Thymus (tissue), 11 donors: ENCODE measurements at regions not wholly inside any gene's neighbourhood (a gene's known extent, or its start where the extent isn't known, plus 50 kb on each side); places are given as distances from the start of the nearest gene placed in this dataset.
"Not testable (repeated sequence)": the region's sequence is repeated elsewhere in the genome, so short reads cannot be mapped to it uniquely, and the experiment has no call there.

Source experiments
- DNase-seq, 9 donors: peaks; one replicate each; pipeline ENCODE4 v3.0.0-alpha.2; 2013; ENCODE audit warnings: low spot score in 9 of 9, low read depth in 6 of 9, missing footprints in 1 of 9
- H3K27ac ChIP-seq, 2 donors: one replicate each; pipeline ENCODE4 v1.5.1; 2013; ENCODE audit warnings: control low read depth in 1 of 2, low read depth in 1 of 2, low read length in 1 of 2, mild to moderate bottlenecking in 1 of 2, moderate library complexity in 1 of 2
- H3K27me3 ChIP-seq, 2 donors: one replicate each; pipeline ENCODE4 v1.5.1; 2013; ENCODE audit warnings: low read length in 1 of 2; ENCODE audit not compliant: control insufficient read depth in 2 of 2, insufficient read depth in 1 of 2
- H3K36me3 ChIP-seq, 2 donors: one replicate each; pipeline ENCODE4 v1.5.1; 2013; ENCODE audit warnings: low read length in 1 of 2, mild to moderate bottlenecking in 1 of 2, moderate library complexity in 1 of 2; ENCODE audit not compliant: control insufficient read depth in 2 of 2, insufficient read depth in 2 of 2
- H3K4me1 ChIP-seq, 2 donors: one replicate each; pipeline ENCODE4 v1.5.1; 2013; ENCODE audit warnings: low read length in 2 of 2; ENCODE audit not compliant: control insufficient read depth in 2 of 2, insufficient read depth in 2 of 2
- H3K4me3 ChIP-seq, 2 donors: one replicate each; pipeline ENCODE4 v1.5.1; 2013; ENCODE audit warnings: low read length in 2 of 2, control low read depth in 1 of 2, mild to moderate bottlenecking in 1 of 2
- H3K9me3 ChIP-seq, 2 donors: one replicate each; pipeline ENCODE4 v1.5.1; 2013; ENCODE audit warnings: low read length in 1 of 2, mild to moderate bottlenecking in 1 of 2; ENCODE audit not compliant: control insufficient read depth in 2 of 2, insufficient read depth in 1 of 2
- WGBS: extraction: QIAGEN DNeasy Blood & Tissue Kit; methylation state at CpG from one replicate; pipeline ENCODE4 v1.1.7; 2013; 5-methylcytosine and 5-hydroxymethylcytosine counted together
- donor health status: healthy.

- not testable (repeated sequence) for H3K9me3 ChIP-seq, H3K27ac ChIP-seq, H3K27me3 ChIP-seq, H3K4me1 ChIP-seq, H3K4me3 ChIP-seq, DNase-seq, H3K36me3 ChIP-seq
- 98% methylated on average over 9 of the region's 9 CpGs for WGBS
These were observed 54.0 kb downstream of the CYP26A1 start for GRCh38 chr10:93127642-93128215.

- H3K4me1 ChIP-seq = no peaks in the 10 kb centered on the region
- DNase-seq = no peak
- no peaks in the 10 kb centered on the region for H3K36me3 ChIP-seq
- 28% methylated on average over 6 of the region's 6 CpGs for whole genome bisulfite sequencing
- no peaks in the 10 kb centered on the region for H3K9me3 ChIP-seq
- H3K4me3 ChIP-seq = no peak overlapping the region
- H3K27me3 ChIP-seq = no peaks in the 10 kb centered on the region
- H3K27ac ChIP-seq = no peak overlapping the region
These were observed 58.3 kb downstream of the CYP26A1 start for GRCh38 chr10:93131986-93132385.

- no peaks in the 10 kb centered on the region for H3K36me3 ChIP-seq
- H3K4me1 ChIP-seq = no peaks in the 10 kb centered on the region
- 95% methylated on average over 11 of the region's 11 CpGs for WGBS
- no peak overlapping the region for H3K4me3 ChIP-seq
- DNase-seq = no peak
- H3K27me3 ChIP-seq = peaks cover 0 to 2% of the 10 kb centered on the region in 2 donors
- H3K27ac ChIP-seq = no peak overlapping the region
- H3K9me3 ChIP-seq = no peaks in the 10 kb centered on the region
These were observed 64.6 kb downstream of the CYP26A1 start for GRCh38 chr10:93138113-93138870.

- no peak for DNase-seq
- no peak overlapping the region for H3K4me3 ChIP-seq
- H3K27me3 ChIP-seq = peaks cover 0 to 2% of the 10 kb centered on the region in 2 donors
- 78% methylated on average over 5 of the region's 5 CpGs for WGBS
- H3K27ac ChIP-seq = no peak overlapping the region
- no peaks in the 10 kb centered on the region for H3K9me3 ChIP-seq
- no peaks in the 10 kb centered on the region for H3K4me1 ChIP-seq
- no peaks in the 10 kb centered on the region for H3K36me3 ChIP-seq
These were observed 65.5 kb downstream of the CYP26A1 start for GRCh38 chr10:93139059-93139655.

GRCh38 chr10:93142534-93142933 lies 68.8 kb downstream of the CYP26A1 start:
- Histone ChIP-seq H3K36me3 (no peaks in the 10 kb centered on the region), H3K9me3 (no peaks in the 10 kb centered on the region), H3K27me3 (peaks cover 0 to 4% of the 10 kb centered on the region in 2 donors), H3K4me3 (no peak overlapping the region), H3K4me1 (no peaks in the 10 kb centered on the region), H3K27ac (no peak overlapping the region)
- 97% methylated on average over 3 of the region's 3 CpGs for WGBS
- DNase-seq = no peak

GRCh38 chr10:93143281-93143680 lies 69.6 kb downstream of the CYP26A1 start:
- no peaks in the 10 kb centered on the region for H3K4me1 ChIP-seq
- no peak for DNase-seq
- H3K4me3 ChIP-seq = no peak overlapping the region
- peaks cover 0 to 4% of the 10 kb centered on the region in 2 donors for H3K27me3 ChIP-seq
- no peaks in the 10 kb centered on the region for H3K9me3 ChIP-seq
- no peaks in the 10 kb centered on the region for H3K36me3 ChIP-seq
- no peak overlapping the region for H3K27ac ChIP-seq
- 98% methylated on average over 1 of the region's 1 CpG for WGBS

- DNase-seq = no peak
- no peaks in the 10 kb centered on the region for H3K9me3 ChIP-seq
- no peaks in the 10 kb centered on the region for H3K4me1 ChIP-seq
- peaks cover 0 to 6% of the 10 kb centered on the region in 2 donors for H3K27me3 ChIP-seq
- H3K4me3 ChIP-seq = no peak overlapping the region
- no peaks in the 10 kb centered on the region for H3K36me3 ChIP-seq
- no peak overlapping the region for H3K27ac ChIP-seq
- WGBS = 98% methylated on average over 3 of the region's 3 CpGs
These were observed 72.6 kb downstream of the CYP26A1 start for GRCh38 chr10:93146336-93146735.

- Histone ChIP-seq H3K27me3 (peaks cover 0 to 6% of the 10 kb centered on the region in 2 donors), H3K4me1 (no peaks in the 10 kb centered on the region), H3K4me3 (no peak overlapping the region), H3K36me3 (no peaks in the 10 kb centered on the region), H3K27ac (no peak overlapping the region), H3K9me3 (no peaks in the 10 kb centered on the region)
- DNase-seq = no peak
- WGBS = 89% methylated on average over 2 of the region's 2 CpGs
These were observed 73.6 kb downstream of the CYP26A1 start for GRCh38 chr10:93147281-93147680.

- Histone ChIP-seq H3K4me3 (no peak overlapping the region), H3K36me3 (no peaks in the 10 kb centered on the region), H3K27ac (no peak overlapping the region), H3K9me3 (no peaks in the 10 kb centered on the region), H3K4me1 (no peaks in the 10 kb centered on the region), H3K27me3 (peaks cover 0 to 4% of the 10 kb centered on the region in 2 donors)
- WGBS = 98% methylated on average over 3 of the region's 3 CpGs
- no peak for DNase-seq
These were observed 74.8 kb downstream of the CYP26A1 start for GRCh38 chr10:93148476-93148875.
